ENCODE measurements at regions not wholly inside any gene's neighbourhood (a gene's known extent, or its start where the extent isn't known, plus 50 kb on each side); places are given as distances from the start of the nearest gene placed in this dataset.

DNA sequence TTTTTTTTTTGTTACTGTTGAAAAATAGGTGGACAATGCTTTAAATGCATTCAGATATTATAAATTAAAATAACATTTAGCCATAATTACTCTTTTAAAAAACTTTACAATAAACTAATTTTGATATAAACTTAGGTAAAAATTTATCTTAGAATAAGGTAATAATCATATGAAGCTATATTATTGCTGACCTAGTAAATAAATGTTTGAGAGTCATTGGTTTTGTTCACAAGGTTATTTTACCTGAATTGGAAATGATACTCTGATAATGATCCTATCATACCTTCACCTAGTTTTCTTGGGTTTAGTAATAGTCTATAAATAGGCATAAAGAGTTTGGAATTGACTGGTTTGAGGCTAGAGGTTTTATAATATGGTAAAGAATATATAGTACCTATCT is 1076.4 kb upstream of the CDH6 start:
- Mint-ChIP-seq H3K27ac (no peak overlapping the region), H3K4me3 (ENCODE audit: low read depth) (no peak overlapping the region), H3K9me3 (peaks cover 25% of the 10 kb centered on the region), H3K36me3 (ENCODE audit: low read depth) (no peaks in the 10 kb centered on the region), H3K27me3 (ENCODE audit: low read depth) (no peaks in the 10 kb centered on the region), H3K4me1 (ENCODE audit: low read depth) (no peaks in the 10 kb centered on the region)
- no peak for DNase-seq (ENCODE audit: low spot score)
- intact Hi-C loops (cut with micrococcal nuclease), result no loop called here

- H3K27me3 Mint-ChIP-seq (ENCODE audit: low read depth), result no peaks in the 10 kb centered on the region
- intact Hi-C loops (cut with micrococcal nuclease), result no loop called here
- peaks cover 20% of the 10 kb centered on the region for H3K9me3 Mint-ChIP-seq
- H3K27ac Mint-ChIP-seq, result no peak overlapping the region
- no peak for DNase-seq (ENCODE audit: low spot score)
- no peaks in the 10 kb centered on the region for H3K4me1 Mint-ChIP-seq (ENCODE audit: low read depth)
- H3K36me3 Mint-ChIP-seq (ENCODE audit: low read depth), result no peaks in the 10 kb centered on the region
- no peak overlapping the region for H3K4me3 Mint-ChIP-seq (ENCODE audit: low read depth)
These were observed 1079.9 kb upstream of the CDH6 start for GRCh38 chr5:30113542-30113941.

- Mint-ChIP-seq H3K9me3 (peaks cover 26% of the 10 kb centered on the region), H3K27me3 (ENCODE audit: low read depth) (no peaks in the 10 kb centered on the region), H3K36me3 (ENCODE audit: low read depth) (no peaks in the 10 kb centered on the region), H3K4me3 (ENCODE audit: low read depth) (no peak overlapping the region), H3K27ac (no peak overlapping the region), H3K4me1 (ENCODE audit: low read depth) (no peaks in the 10 kb centered on the region)
- intact Hi-C loops (cut with micrococcal nuclease), result no loop called here
- DNase-seq (ENCODE audit: low spot score), result no peak
These were observed 1080.6 kb upstream of the CDH6 start for GRCh38 chr5:30112867-30113266.

DNA sequence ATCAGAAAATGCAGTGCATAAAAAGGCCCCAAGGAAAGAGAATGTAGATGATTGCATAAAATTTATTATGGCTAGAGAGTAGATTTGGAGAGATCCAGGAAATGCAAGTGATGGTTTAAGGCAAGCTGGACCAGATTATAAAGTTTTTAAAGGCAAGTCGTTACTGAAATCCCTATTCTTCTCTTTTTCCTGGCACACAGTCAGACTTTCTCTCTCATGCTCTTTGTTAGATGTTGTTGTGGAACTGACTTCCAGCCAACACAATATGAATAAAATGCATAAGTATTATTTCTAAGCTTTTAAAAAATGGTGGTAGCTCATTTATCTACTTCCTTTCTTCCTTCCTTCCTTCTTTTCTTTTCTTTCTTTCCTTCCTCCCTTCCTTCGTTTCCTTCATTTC is 1085.4 kb upstream of the CDH6 start:
- Mint-ChIP-seq H3K4me3 (ENCODE audit: low read depth) (no peak overlapping the region), H3K27ac (no peak overlapping the region), H3K36me3 (ENCODE audit: low read depth) (no peaks in the 10 kb centered on the region)

GRCh38 chr5:30106596-30106995 is 1086.9 kb upstream of the CDH6 start:
- H3K4me1 Mint-ChIP-seq (ENCODE audit: low read depth), result no peaks in the 10 kb centered on the region
- no peak for DNase-seq (ENCODE audit: low spot score)
- H3K9me3 Mint-ChIP-seq, result peaks cover 34% of the 10 kb centered on the region
- H3K27me3 Mint-ChIP-seq (ENCODE audit: low read depth), result no peaks in the 10 kb centered on the region
- H3K36me3 Mint-ChIP-seq (ENCODE audit: low read depth), result no peaks in the 10 kb centered on the region
- intact Hi-C loops (cut with micrococcal nuclease), result no loop called here
- no peak overlapping the region for H3K27ac Mint-ChIP-seq
- no peak overlapping the region for H3K4me3 Mint-ChIP-seq (ENCODE audit: low read depth)

More for the DNA sequence above, 1085.4 kb upstream of the CDH6 start:
- intact Hi-C loops (cut with micrococcal nuclease), result no loop called here
- Mint-ChIP-seq H3K4me1 (ENCODE audit: low read depth) (no peaks in the 10 kb centered on the region), H3K9me3 (peaks cover 43% of the 10 kb centered on the region), H3K27me3 (ENCODE audit: low read depth) (no peaks in the 10 kb centered on the region)
- DNase-seq (ENCODE audit: low spot score), result no peak

DNA sequence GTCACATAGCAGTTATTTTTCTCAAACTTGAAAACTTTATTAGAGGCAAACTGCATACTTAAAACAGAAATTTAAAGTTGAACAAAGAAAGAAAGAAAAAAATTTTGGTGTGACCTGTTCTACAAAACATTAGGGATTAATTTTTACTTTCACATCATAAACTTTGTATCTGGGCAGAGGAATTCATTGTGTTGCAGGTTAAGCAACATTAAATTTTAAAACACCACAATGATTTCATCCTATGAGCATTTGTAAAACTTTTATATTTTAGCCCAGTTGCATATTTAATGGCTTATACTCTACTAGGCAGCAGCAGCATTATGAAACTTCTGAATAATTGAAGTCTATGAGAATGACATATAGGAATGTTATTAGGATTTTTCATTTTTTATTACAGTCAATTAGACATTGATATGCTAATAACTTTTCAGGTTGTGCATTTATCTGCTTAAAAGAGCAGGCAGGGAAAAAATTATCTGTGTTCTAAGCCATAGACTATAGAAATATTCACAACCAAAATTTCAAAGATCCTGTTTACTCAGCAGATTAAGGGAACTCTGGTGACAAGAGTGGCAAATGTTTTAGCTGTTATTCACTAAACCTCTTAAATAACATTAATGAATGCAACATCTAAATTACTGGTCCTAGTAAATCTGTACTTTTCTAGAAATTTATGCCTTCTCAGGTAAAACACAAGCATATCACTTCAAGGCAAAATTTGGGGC is 1088.5 kb upstream of the CDH6 start:
- no peak overlapping the region for H3K4me3 Mint-ChIP-seq (ENCODE audit: low read depth)
- no peak overlapping the region for H3K27ac Mint-ChIP-seq
- peaks cover 42% of the 10 kb centered on the region for H3K9me3 Mint-ChIP-seq
- H3K36me3 Mint-ChIP-seq (ENCODE audit: low read depth), result no peaks in the 10 kb centered on the region
- intact Hi-C loops (cut with micrococcal nuclease), result no loop called here
- DNase-seq (ENCODE audit: low spot score), result no peak
- H3K27me3 Mint-ChIP-seq (ENCODE audit: low read depth), result no peaks in the 10 kb centered on the region
- H3K4me1 Mint-ChIP-seq (ENCODE audit: low read depth), result no peaks in the 10 kb centered on the region

- Mint-ChIP-seq H3K36me3 (ENCODE audit: low read depth) (no peaks in the 10 kb centered on the region), H3K27me3 (ENCODE audit: low read depth) (no peaks in the 10 kb centered on the region), H3K4me1 (ENCODE audit: low read depth) (no peaks in the 10 kb centered on the region), H3K4me3 (ENCODE audit: low read depth) (no peak overlapping the region), H3K27ac (no peak overlapping the region), H3K9me3 (peaks cover 47% of the 10 kb centered on the region)
- intact Hi-C loops (cut with micrococcal nuclease), result no loop called here
- no peak for DNase-seq (ENCODE audit: low spot score)
These were observed 1089.9 kb upstream of the CDH6 start for GRCh38 chr5:30103452-30104202.

DNA sequence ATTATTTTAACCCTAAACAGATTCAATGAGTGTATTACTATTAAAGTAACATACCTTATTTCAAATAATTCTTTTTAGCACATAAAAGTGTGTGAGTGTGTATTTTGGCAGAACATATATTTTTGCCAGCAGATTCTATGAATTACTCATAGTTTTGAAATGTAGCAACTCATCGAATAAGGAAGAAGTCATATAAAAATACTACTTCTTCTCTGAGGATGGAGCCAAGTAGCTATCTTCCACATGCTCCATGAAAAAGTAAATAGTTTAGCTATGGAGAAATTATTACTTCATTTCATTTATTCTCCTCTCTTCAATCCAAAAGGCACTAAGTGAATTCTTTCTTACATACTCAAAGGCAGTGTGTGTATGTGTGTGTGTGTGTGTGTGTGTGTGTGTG is 1090.4 kb upstream of the CDH6 start:
- H3K4me1 Mint-ChIP-seq (ENCODE audit: low read depth), result no peaks in the 10 kb centered on the region
- H3K27me3 Mint-ChIP-seq (ENCODE audit: low read depth), result no peaks in the 10 kb centered on the region
- H3K27ac Mint-ChIP-seq, result no peak overlapping the region
- no peaks in the 10 kb centered on the region for H3K36me3 Mint-ChIP-seq (ENCODE audit: low read depth)
- no peak overlapping the region for H3K4me3 Mint-ChIP-seq (ENCODE audit: low read depth)
- intact Hi-C loops (cut with micrococcal nuclease), result no loop called here
- DNase-seq (ENCODE audit: low spot score), result no peak
- H3K9me3 Mint-ChIP-seq, result peaks cover 43% of the 10 kb centered on the region

DNA sequence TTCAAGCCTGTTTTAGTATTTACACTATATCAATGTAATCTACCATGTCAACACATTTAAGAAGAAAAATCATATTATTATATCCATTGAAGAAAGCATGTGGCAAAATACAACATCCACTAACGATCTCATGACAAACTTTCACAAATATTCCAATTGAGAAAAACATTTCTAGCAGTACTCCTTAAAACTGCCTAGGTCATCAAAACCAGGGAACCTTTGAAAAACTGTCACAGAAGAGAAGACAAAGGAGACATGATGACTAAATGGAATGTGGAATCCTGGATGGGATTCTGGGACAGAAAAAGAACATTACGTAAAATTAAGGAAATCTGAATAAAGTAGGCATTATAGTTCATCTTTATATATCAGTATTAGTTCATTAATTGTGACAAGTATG is 1091.3 kb upstream of the CDH6 start:
- H3K36me3 Mint-ChIP-seq (ENCODE audit: low read depth), result no peaks in the 10 kb centered on the region
- no peaks in the 10 kb centered on the region for H3K27me3 Mint-ChIP-seq (ENCODE audit: low read depth)
- no peak for DNase-seq (ENCODE audit: low spot score)
- H3K4me3 Mint-ChIP-seq (ENCODE audit: low read depth), result no peak overlapping the region
- intact Hi-C loops (cut with micrococcal nuclease), result no loop called here
- no peaks in the 10 kb centered on the region for H3K4me1 Mint-ChIP-seq (ENCODE audit: low read depth)
- H3K27ac Mint-ChIP-seq, result no peak overlapping the region
- H3K9me3 Mint-ChIP-seq, result peaks cover 42% of the 10 kb centered on the region

GRCh38 chr5:30100929-30101328 is 1092.6 kb upstream of the CDH6 start:
- Mint-ChIP-seq H3K27me3 (ENCODE audit: low read depth) (no peaks in the 10 kb centered on the region), H3K4me1 (ENCODE audit: low read depth) (no peaks in the 10 kb centered on the region), H3K27ac (no peak overlapping the region), H3K36me3 (ENCODE audit: low read depth) (no peaks in the 10 kb centered on the region), H3K9me3 (peaks cover 38% of the 10 kb centered on the region), H3K4me3 (ENCODE audit: low read depth) (no peak overlapping the region)
- intact Hi-C loops (cut with micrococcal nuclease), result no loop called here
- DNase-seq (ENCODE audit: low spot score), result no peak

DNA sequence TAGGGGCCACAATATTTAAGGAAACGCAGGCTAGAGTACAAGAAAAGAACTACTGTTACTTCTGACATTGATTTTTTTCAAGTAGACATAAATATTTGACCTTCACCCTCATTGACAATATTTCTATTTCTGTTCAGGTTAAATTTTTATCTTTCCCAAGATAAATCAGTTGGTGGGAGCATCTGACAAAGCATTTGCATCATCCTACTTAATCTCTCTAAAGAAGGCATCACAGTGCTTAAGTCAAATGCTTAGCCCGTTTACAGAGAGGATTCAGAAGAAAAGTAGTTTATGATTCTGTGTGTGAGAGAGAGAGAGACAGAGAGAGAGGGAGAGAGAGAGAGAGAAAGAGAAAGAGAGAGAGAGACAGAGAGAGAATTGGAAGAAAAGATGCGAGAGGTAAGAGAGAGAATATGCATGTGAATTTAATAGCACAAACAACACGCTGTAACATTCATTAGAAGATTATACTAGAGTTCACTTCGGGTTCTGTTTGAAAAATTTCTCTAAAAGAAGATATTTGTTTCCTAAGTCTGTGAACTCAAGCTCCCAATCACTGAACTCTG is 1093.3 kb upstream of the CDH6 start:
- no peak overlapping the region for H3K27ac Mint-ChIP-seq
- intact Hi-C loops (cut with micrococcal nuclease), result no loop called here
- no peaks in the 10 kb centered on the region for H3K36me3 Mint-ChIP-seq (ENCODE audit: low read depth)
- no peak for DNase-seq (ENCODE audit: low spot score)
- no peak overlapping the region for H3K4me3 Mint-ChIP-seq (ENCODE audit: low read depth)
- H3K4me1 Mint-ChIP-seq (ENCODE audit: low read depth), result no peaks in the 10 kb centered on the region
- peaks cover 38% of the 10 kb centered on the region for H3K9me3 Mint-ChIP-seq
- no peaks in the 10 kb centered on the region for H3K27me3 Mint-ChIP-seq (ENCODE audit: low read depth)

DNA sequence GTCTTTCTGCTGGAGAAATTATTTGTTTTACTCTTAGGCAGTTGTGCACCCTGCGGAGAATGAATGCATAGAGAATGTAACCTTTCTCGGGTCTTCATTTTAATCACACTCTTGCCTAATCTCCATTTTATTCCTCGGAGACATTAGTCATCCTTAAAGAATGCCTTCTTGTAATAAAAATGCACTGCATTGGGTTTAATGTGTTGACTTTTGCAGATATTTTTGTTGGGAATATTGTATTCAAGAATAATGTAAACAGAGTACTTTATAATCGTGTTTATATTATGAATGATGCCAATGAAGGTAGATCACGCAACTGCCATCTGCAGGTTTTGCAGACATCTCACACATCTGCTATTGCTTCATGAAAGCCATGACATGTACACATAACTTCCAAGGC is 1093.9 kb upstream of the CDH6 start:
- Mint-ChIP-seq H3K4me1 (ENCODE audit: low read depth) (no peaks in the 10 kb centered on the region), H3K27ac (no peak overlapping the region), H3K4me3 (ENCODE audit: low read depth) (no peak overlapping the region), H3K9me3 (peaks cover 41% of the 10 kb centered on the region), H3K36me3 (ENCODE audit: low read depth) (no peaks in the 10 kb centered on the region), H3K27me3 (ENCODE audit: low read depth) (no peaks in the 10 kb centered on the region)
- intact Hi-C loops (cut with micrococcal nuclease), result no loop called here
- no peak for DNase-seq (ENCODE audit: low spot score)

DNA sequence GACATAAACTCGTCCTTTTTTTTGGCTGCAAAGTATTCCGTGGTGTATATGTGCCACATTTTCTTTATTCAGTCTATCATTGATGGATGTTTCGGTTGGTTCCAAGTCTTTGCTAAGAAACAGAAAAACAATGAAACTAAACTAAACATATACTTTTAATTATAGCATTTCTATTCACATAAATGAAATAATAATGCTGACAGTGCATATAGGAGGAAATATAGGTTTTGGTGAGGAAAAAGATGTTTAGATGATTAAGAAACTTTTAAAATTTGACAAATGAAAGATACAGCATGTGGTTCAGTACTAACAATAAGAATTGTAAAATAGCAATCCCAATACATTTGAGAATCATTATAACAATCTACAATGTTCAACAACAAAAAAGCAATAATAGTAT is 1094.5 kb upstream of the CDH6 start:
- intact Hi-C loops (cut with micrococcal nuclease), result no loop called here
- Mint-ChIP-seq H3K36me3 (ENCODE audit: low read depth) (no peaks in the 10 kb centered on the region), H3K27ac (no peak overlapping the region), H3K9me3 (peaks cover 40% of the 10 kb centered on the region), H3K27me3 (ENCODE audit: low read depth) (no peaks in the 10 kb centered on the region), H3K4me1 (ENCODE audit: low read depth) (no peaks in the 10 kb centered on the region), H3K4me3 (ENCODE audit: low read depth) (no peak overlapping the region)
- no peak for DNase-seq (ENCODE audit: low spot score)
